GM18511 (cell line): ENCODE measurements at regions not wholly inside any gene's neighbourhood (a gene's known extent, or its start where the extent isn't known, plus 50 kb on each side); places are given as distances from the start of the nearest gene placed in this dataset.
"Not testable (repeated sequence)": the region's sequence is repeated elsewhere in the genome, so short reads cannot be mapped to it uniquely, and the experiment has no call there.

Experiments
- ATAC-seq: cut with Tn5 transposase; IDR thresholded peaks from one replicate; pipeline ENCODE4 v1.9.1; 2021; ENCODE audit warnings: mild to moderate bottlenecking, moderate library complexity; ENCODE audit not compliant: unreplicated experiment

- no peak for ATAC-seq
These were observed 908.0 kb upstream of the ROBO1 start for GRCh38 chr3:80675790-80676189.

- no peak for ATAC-seq
These were observed 900.9 kb upstream of the ROBO1 start for GRCh38 chr3:80668600-80669294.

- ATAC-seq, result no peak
These were observed 900.3 kb upstream of the ROBO1 start for GRCh38 chr3:80668100-80668499.

DNA sequence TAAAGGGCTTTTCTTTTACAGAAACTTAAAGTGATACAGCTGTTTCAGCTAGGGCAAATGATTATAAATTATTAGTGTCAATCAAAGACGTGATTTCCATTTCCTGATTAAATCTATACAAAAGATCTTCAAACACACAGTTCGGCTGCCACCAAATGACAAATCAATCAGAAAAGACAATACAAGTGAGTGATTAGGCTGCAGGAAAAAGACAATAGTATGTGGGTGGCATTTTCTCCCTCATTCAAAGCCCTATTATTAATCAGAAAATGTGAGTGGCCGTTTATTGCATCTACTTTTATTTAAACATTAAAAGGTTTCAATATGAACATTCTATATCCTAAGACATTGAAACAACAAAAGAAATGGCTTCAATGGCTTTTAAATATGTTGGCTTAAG, 895.6 kb upstream of the ROBO1 start:
- no peak for ATAC-seq

DNA sequence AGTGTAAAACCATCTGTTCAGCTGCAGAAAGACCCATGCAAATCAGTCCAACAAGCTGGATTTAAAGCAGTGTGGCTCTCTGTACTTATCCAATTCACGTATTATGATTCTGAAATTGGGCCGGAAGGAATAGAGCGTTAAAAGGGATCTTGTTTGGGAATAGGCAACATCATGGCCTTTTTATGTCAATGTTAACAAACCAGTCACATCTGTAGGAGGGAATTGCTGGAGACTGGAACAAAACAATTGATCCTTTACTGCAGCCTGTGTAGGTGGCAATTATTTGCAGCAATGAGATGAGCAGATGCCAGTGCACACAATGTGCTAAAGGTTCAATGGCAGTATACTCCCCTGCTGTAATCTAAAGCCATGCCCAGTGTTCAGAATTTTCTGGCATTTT, 887.4 kb upstream of the ROBO1 start:
- no peak for ATAC-seq

DNA sequence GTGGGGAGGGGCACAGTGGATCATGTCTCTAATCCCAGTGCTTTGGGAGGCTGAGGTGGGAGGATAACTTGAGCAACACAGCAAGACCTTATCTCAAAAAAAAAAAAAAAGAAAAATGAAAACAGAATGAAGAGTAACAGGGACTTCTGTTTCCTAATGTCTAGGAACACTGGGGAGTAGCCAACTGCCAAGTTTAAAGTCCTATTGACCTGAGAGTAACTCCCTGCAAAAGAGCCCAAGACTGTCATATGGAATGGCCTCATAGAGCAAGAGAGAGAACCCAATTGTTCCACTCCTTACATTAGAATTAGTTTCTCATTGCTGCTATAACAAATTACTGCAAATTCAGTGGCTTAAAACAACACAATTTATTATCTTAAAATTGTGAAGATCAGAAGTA, 881.4 kb upstream of the ROBO1 start:
- no peak for ATAC-seq

DNA sequence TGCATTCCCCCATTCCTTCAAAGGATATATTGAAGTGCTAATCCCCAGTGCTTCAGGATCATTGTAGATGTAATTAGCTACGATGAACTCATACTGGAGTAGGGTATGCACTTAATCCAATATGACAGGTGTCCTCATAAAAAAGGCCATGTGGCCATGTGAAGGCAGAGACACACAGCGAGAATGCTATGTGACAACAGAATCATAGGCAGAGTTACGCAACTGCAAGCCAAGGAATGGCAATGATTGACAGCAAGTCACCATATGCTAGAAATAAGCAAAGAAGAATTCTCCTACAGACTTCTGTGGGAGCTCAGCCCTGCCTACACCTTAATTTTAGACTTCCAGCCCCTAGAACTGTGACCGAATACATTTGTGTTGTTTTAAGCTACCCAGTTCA, 875.6 kb upstream of the ROBO1 start:
- ATAC-seq, result no peak

- no peak for ATAC-seq
These were observed 850.8 kb upstream of the ROBO1 start for GRCh38 chr3:80618295-80619256.

GRCh38 chr3:80612366-80612765, 844.6 kb upstream of the ROBO1 start:
- no peak for ATAC-seq

DNA sequence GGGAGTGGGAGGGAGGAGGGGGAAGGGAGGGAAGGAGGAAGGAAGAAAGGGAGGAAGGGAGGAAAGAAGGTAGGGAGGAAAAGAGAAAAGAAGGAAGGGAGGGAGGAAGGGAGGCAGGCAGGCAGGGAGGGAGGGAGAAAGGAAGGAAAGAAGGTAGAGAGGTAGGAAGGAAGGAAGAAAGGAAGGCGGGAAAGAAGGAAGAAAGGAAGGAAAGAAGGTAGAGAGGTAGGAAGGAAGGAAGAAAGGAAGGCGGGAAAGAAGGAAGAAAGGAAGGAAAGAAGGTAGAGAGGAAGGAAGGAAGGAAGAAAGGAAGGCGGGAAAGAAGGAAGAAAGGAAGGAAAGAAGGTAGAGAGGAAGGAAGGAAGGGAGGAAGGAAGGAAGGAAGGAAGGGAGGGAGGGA, 840.3 kb upstream of the ROBO1 start:
- not testable (repeated sequence) for ATAC-seq

- ATAC-seq, result no peak
These were observed 838.3 kb upstream of the ROBO1 start for GRCh38 chr3:80606073-80606472.

DNA sequence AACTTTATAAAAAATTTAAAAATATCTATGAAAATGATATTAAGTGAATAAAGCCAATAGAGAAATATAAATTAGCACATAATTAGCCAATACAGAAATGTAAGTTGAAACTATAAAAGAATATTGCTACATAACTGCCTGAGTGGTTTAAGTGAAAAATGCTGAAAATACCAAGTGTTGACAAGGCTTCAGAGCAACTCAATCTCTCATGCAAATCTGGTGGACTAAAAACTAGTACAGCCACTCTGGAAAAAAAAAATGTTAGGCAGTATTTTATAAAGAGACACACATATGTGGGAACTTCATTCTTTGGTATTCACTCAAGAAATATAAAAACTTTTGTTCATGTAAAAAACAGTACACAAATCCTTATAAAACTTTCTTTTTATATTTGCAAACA, 833.7 kb upstream of the ROBO1 start:
- ATAC-seq, result no peak

DNA sequence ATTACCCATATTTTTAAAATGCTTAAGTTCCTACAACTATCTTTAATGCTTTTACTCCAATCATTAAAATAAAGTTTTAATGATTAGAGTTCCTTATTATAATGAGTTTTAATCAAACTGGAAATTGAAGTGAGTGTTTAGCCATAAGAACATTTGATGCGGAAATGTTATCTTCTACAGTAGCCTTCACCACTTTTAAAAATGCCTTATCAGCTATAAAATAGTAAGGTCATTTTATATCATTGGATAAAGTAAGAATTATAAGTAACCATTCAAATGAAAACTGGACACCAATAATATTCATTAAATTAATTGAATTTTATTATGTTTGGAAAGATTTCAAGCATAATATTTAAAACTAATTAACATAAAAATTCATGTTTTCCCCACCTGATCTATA, 825.0 kb upstream of the ROBO1 start:
- ATAC-seq, result no peak

DNA sequence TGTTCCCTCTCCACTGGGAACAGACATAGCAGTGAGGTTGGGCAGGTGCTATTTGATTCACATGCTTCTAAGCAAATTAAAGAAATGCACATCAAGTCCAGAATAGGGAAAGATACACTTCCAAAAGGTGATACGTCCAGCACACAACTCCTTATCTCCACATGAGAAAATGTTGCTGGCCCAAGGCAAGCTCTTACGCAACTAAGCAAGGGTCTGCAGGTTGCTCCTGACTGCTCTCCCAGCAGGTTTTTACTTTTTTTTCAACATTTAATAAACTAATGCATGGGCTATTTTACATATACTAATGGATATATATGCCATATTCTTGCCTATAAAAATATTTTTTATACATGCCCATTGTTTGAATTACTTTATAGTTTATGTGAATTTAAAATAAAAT, 818.5 kb upstream of the ROBO1 start:
- ATAC-seq, result no peak

- ATAC-seq, result no peak
These were observed 812.3 kb upstream of the ROBO1 start for GRCh38 chr3:80580146-80580545.

DNA sequence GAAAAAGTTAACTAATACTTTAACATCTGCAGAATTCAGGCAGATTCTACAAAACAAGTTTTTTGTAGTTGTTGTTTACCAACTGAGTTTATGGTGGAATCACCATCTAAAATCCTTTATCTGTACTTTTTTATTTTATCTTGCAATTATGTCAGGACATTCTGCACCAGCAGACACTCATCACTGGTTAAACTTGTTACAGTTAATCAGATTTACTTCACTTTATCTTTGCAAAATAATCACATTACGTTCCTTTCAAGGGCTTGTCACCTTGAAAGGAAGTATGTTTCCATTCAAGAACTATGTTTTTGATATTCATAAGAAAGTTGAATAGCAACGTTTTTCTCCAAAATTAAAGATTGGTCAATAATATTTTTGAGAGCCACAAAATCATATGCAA, 796.6 kb upstream of the ROBO1 start:
- ATAC-seq, result no peak

DNA sequence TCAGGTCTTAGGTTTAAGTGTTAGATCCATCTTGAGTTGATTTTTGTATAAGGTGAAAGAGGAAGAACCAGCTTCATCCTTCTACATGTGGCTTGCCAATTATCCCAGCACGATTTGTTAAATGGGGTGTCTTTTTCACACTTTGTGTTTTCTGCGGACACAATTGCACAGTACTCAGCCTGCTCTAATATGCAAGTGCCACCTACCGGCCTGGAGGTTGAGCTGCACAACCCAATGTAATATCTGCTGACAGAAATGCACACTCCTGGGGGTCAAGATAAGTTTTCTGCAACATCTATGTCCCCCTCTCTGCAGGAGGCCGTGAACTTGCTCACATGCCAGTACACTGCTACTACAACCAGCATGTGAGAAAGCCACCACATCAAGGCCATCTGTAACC, 791.9 kb upstream of the ROBO1 start:
- no peak for ATAC-seq

DNA sequence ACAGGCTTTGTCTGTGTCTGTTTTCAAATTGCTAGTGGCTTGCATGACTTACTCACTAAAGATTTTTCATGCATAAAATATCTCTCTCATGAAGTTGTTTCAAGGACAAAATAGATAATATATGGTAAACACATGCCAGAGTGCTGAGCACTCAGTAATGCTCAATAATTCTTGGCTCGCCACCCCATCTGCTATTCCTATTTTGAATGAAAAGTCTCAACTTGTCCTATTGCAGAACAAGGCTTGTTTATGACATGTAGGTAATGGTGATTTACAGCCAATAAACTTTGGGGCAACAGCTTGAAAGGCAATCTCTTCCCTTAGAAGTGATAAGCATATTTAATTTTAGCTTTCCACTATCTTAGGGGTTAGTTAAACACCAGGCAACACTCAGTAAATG, 789.0 kb upstream of the ROBO1 start:
- ATAC-seq, result no peak

DNA sequence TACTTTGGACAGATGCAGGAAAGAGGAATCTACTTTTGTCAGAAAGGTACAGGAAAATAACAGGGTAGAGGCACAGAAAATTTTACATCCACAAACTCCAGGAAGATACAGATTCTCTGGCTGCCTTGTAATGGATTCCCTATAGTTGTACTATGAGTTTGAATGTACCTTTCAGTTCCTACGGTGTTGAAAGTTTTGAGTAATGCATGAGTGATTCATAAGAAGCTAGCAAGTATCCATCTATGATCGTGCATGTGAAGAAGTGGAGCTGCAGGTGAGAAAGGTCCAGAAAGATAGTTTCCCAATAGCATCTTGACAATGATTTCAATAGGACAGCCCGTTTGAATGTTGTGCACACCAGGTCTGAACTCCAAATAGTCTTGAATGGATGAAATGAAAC, 786.5 kb upstream of the ROBO1 start:
- ATAC-seq, result no peak

DNA sequence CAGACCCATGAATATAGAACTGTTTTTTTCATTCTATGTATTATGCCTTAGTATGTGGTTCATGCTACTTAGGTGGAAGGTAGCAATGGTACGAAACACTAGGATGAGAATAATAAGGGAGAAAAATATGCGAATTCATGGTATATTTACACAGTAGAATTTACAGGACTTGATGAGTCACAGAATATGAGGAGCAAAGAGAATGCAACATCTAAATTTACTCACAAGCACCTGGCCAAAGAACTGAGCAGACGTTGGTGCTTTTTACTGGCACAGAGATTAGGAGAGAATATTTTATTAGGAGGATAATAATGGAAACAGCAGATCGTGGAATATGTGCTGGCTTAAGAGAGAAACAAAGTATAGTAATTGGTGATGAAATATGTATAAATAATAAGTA, 785.4 kb upstream of the ROBO1 start:
- no peak for ATAC-seq

GRCh38 chr3:80550174-80550573, 782.4 kb upstream of the ROBO1 start:
- no peak for ATAC-seq

- no peak for ATAC-seq
These were observed 781.4 kb upstream of the ROBO1 start for GRCh38 chr3:80549173-80549572.
